Fibroblast of skin of right biceps (primary cell): ENCODE measurements at regions not wholly inside any gene's neighbourhood (a gene's known extent, or its start where the extent isn't known, plus 50 kb on each side); places are given as distances from the start of the nearest gene placed in this dataset.
"Not testable (repeated sequence)": the region's sequence is repeated elsewhere in the genome, so short reads cannot be mapped to it uniquely, and the experiment has no call there.

Source experiments
- DNase-seq: peaks from one replicate; pipeline ENCODE4 v3.0.0-alpha.2; 2013

DNA sequence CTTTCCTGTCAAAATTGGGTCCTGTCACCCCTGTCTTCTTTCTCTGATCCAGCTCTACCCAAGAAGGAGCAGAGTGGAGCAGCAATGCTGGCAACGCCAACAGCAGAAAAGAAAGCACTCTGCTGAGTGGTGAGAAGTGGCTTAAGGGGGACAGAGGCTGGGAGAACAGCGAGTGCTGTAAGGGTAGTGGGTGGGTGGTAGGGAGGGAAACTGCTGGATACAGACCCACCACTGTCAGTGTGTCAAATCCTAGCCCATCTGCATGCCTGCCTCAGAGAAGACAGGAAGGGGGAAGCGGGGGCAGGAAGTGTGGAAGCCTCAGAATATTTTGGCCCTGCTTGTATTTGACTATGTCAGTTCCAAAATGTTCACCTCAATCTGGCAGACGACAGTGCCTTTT is 170.4 kb upstream of the MAST4 start:
- no peak for DNase-seq

DNA sequence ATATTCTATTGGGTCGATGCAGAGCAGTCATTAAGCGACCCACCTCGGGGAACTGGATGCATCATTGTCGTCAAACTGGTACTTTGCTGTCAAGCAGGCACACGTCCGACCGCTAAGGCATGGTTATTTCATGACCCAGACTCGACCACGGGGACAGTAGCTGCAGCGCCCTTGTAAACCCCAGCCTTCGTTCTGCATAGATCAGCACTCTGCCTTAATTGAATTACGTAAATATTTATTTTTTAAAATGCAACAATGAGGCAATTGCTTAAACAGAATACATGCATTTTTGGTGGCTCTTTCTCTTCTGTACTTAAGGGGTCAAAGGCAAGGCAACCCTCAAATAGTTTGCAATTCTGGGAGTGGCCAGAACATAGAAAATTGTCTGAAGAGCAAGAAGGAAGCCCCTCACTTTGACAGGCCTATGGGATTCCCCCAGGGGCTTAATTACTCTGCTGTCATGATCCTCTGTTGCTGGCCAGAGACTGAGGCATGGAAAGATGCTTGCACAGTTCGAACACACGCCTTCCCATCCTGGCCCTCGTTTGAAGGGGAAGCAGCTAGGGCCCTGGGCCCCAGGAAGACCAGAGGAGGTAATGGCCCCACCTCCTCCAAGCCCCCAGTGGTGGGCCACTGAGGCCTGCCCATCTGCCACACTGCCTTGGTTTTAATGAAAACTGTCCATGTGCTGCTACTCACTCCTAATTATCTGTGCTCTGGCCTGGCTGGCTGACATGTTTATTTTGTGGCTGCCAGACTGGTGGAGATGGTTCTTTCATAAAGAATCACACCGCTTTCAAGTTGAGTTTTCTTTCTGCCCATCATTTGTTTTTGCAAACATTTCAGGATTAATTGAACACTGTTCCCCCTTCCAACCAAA is 169.7 kb upstream of the MAST4 start:
- no peak for DNase-seq

DNA sequence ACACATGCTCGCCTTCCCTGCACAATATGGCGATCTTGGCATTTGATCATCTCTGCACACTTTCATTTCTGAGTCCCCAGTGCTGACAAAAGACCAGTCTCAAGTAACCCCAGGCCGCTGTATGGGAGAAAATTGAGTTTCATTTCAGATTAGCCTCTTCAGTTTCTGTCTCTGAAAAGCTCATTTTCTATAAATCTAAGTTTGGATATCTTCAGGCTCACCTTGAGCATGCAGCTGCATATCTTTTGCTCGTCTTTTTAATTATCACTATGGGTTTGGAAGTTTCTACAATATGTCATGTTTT is 169.1 kb upstream of the MAST4 start:
- DNase-seq = no peak

DNA sequence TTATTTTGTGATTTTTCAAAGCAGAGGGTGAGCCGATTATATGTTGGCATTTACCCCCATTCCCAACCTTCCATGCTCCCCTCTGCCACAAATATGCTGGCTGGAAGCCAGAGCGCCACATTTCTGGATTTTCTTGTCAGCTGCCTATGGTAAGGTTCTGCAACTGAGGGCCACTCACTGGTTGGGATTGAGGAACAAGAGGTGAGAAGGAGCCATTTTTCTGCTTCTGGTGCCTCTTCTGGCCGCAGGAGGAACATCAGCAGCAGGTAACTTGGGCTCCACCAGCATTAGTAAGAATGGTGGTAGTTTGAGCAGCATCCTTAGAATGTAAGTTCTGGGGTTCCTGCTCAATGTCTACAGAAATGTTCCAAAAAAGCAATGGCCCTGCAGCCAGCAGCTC is 159.5 kb upstream of the MAST4 start:
- no peak for DNase-seq

DNA sequence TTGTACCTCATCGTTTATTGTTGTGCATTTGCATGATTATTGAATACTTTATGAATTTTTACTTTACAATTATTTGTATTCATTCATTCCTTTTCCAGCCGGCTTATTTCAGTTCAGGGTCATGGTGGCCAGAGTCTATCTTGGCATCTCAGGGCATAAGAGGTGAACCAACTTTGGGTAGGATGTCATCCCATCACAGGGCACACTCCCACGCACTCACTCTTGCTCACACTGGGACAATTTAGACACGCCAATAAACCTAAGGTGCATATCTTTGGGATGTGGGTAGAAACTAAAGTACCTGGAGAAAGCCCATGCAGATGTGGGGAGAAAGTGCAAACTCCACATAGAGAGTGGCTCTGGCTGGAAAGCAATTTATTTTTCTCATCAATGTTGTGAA is 158.1 kb upstream of the MAST4 start:
- DNase-seq = no peak

DNA sequence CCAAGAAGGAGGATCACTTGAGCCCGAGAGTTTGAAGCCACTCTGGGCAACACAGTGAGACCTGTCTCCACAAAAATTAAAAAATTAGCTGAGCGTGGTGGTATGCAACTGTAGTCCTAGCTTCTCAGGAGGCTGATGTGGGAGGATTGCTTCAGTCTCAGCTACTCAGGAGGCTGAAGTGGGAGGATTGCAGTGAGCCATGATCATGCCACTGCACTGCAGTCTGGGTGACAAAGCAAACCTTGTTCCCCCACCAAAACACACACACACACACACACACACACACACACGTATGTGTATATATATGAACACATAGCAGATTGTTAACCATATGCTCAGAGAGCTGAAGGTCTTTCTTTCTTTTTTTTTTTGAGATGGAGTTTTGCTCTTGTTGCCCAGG is 157.5 kb upstream of the MAST4 start:
- DNase-seq = no peak

DNA sequence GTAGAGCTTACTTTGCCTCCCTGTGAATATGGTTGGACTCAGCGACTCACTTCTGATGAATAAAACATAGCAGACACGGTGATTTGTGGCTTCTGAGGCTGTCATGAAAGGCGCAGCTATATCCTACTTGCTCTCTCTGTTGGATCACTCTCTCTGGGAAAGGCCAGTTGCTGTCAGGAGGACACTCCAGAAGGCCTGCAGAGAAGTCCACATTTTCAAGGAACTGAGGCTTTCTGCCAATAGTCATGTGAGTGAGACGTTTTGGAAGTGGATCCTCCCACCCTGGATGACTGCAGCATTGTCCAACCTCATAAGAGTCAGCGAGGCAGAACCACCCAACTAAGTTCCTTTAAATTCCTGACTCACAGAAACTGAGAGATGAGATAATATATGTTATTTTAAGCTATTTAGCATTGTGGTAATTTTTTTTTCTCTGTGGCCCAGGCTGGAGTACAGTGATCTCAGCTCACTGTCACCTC is 156.0 kb upstream of the MAST4 start:
- peak; percentile 88 for DNase-seq

DNA sequence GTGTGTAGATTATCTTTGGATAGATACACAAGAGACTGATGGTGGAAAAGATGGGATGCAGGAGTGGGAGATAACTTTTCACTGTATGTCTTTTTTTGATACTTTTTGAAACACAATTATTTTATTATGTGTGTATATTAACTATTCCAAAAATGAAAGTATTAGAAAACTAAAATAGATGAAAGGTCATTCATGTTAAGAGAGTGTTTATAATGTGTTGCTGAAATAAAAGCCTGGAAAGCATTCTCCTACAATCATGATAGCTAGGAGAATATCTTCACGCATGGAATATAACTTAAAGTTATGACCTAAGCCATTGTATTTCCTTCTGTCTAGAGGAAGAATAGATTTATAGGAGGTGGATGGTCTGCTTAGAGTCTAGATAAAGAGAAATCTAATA is 154.8 kb upstream of the MAST4 start:
- no peak for DNase-seq

DNA sequence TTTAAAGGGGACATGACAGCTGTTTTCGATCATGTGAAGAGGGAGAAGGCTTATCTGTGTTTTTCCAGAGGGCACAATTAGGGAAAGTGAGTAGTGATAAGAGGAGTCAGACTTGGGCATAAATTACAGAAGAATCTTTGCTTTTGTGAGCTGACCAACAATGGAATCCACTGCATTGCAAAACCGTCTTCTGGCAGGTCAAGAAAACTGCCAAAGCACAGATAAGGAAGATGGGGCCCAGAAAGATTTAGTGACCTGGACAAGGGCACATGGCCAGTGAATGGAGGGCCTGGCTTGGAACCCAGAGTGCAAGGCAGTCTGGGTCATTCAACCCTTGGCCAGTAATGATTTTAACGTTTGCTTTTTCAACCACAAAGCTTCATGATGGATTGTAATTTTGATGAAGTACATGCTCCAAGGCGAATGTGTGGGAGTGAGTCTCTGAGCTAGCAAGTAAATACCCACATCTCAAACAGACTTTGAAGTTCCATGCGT is 153.2 kb upstream of the MAST4 start:
- DNase-seq = peak; percentile 26

DNA sequence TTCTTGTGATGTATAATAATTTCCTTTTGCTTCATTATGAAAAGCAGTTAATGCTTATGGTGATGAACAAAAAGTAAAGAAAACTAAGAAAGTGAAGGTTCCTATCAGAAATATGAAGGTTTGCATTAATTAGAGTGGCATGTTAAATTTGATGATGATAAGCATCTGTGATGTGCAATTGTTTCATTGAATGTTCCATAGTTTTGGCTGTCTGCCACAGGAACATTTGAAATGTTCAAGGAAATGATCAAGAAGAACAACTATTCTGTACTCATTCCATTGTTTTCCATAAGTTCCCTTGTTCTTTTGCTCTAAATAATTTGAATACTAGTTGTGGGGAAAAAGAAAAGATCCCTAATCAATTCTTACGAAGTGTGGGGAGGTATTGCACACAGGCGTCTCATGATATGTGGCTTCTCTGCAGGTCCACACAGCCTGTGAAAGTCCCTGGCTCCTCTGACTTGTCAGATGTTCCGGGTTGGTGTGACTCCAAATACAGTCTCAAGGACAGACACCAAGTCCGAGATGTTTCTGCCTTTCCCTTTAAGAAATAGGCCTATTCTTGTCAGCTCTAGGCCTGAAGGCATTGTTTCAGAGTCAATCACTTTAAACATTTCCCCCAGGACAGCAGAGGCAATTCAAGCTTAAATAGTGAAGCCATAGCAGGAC is 152.6 kb upstream of the MAST4 start:
- DNase-seq = peak; percentile 26

DNA sequence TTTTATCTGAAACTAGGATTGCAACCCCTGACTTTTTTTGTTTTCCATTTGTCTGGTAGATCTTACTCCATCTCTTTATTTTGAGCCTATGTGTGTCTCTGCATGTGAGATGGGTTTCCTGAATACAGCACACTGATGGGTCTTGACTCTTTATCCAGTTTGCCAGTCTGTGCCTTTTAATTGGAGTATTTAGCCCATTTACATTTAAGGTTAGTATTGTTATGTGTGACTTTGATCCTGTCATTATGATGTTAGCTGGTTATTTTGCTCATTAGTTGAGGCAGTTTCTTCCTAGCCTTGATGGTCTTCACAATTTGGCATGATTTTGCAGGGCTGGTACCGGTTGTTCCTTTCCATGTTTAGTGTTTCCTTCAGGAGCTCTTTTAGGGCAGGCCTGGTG is 148.1 kb upstream of the MAST4 start:
- DNase-seq = not testable (repeated sequence)

DNA sequence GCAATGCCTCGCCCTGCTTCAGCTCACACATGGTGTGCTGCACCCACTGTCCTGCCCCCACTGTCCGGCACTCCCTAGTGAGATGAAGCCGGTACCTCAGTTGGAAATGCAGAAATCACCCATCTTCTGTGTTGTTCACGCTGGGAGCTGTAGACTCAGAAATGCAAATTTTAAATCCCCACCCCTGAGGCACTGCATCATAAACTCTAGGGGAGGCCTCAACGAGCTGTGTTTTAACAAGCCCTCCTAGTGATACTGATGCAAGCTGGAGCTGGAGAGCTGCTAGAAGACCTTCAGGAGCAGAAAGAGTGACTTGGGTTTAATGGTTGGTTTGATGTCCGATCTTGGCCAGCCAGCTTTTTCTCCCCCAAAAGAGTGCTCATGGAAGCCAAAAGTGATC is 146.0 kb upstream of the MAST4 start:
- no peak for DNase-seq

DNA sequence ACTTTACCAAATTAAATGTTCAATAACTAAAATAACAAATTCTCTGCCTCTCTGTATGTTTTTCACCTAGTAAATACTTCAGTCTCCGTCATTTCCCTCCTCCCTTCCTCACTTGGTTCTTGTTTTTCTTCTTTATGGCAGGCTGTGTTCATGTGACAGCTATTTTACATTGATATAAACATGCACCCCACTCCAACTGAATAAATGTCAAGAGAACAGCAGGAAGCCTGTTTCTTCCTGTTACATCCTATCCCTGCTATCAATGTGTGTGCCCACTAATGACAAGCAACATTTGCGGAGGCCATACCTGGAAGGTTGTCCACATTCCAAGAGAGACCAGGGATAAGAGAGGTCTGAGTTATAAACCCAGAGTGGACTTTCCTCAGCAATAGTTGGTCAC is 145.2 kb upstream of the MAST4 start:
- DNase-seq = no peak

DNA sequence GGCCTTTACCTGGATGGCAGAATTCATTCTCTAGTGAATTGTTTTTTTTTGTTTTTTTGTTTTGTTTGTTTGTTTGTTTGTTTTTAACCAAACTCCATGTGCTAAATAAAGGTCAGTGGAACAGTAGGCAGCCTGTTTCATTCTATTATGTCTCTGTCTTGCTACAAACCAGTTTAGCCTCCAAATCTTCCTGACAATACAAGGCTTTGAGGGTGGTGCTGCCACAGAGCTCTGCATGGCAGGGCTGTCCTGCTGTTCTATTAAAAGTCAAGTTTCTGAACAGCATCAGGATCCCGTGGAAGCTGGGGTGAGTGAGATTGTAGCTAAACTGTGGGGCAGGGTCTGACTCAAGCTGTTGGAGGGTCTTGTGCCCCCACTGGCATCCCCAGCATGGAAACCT is 144.1 kb upstream of the MAST4 start:
- DNase-seq = no peak

DNA sequence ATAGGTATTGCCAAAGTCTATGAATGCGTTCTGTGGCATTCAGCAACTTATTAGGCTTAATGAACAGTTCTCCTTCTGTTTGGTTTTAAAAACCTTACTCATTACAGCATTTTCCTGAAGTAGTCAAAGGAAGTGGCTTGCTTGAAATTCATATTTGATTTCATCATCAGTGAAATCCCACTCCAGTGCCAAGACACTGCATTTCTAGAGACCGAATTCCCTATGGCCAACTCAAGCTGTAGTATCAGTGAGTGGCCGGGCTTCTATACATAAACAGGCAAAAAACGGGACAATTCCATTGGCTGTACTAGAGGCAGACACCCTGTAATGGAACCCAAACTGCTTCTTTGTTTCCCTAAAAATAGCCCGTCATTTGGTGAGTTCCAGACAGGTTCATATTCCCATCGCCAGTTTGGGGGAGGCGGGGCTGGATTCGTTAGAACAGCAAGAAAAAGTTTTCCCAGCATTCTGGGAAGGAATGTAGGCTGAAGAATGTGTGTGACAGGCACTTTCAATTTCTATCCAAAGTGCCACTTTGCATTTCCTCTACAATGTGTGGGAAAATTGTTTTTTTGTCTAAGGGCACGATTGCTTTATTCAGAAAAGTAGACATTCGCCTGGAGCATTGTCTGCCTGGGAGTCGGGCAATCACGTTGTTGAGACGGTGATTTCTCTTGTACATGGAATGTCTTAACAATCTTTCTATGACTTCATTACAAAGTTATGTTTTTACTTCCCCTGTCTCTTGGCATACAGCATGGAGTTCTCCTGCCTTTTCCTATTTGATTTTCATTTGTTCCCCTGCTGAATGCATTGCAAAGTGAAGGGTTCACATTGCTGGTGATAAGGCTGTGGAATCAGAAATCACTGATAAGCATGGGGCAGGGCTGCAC is 141.8 kb upstream of the MAST4 start:
- DNase-seq = peak; percentile 67

DNA sequence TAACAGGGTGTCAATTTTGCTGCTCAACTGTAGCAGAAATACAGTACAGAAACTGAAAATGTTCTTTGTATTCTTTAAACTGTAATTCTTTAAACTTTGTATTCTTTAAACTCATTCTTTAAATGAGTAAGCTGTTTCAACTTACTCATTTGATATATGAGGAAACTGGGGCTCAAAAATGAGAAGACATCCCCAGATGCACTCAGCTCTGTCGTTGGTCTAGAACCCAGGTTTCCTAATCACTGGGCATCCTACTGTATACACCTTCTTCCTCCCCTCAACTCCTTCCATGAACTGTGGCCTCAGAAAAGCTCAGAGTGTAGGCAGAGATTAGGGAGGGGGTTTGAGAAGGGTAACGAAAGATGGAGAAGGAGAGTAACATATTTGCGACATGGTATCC is 136.5 kb upstream of the MAST4 start:
- no peak for DNase-seq

DNA sequence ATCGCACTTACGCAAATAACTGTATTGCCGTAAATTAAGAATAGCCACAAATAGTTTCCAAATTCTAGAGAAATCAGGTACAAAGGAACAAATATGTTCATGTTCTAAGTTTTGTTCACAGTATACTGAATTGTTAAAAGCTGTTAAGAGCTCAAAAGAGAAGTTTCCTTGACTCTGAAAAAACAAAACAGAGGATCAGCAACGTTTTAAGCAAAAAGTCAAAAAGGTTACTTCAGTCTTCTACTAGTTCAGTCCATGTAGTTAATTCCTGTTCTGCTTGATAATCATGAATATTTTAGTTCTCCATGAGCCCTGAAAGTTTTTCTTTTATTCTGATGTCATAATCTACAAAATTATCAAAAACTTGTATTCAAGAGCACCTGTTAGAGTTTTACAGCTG is 128.6 kb upstream of the MAST4 start:
- DNase-seq = no peak

DNA sequence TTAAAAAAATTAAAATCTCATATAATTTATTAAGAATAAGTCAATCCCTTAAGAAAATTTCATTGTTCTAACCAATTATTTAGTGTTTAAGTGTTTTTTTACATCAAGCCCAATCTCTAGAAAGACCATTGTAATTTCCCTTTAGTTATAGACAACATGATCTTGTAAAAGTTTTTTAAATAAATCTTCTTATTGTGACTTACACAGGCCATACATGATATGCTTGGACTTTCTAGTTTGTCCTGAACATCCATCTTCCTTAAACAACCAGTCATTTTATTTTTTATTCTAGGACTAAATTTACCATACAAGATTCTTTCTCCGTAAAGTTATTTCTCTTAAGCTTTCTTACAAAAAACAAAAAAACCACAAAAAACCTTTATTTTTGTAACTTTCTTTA is 126.5 kb upstream of the MAST4 start:
- no peak for DNase-seq

DNA sequence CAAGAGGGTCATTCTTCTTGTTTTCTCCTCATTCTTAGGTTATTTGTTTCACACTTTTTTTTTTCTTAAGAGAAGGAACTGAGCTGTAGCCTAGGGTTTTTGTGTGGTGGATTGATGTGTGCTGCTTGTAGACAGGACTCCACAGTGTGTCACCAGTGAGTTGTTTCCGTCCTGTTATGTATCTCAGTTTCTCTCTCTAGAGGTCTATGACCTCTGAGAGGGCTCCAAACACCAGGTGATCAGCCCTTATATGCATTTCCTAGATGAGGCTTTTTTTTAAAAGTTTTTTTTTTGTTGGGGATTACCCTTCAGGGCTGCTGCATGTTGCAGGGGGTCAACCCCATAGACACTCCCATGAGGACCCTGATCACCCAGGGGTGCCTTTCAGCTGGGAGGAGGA is 124.2 kb upstream of the MAST4 start:
- DNase-seq = no peak

DNA sequence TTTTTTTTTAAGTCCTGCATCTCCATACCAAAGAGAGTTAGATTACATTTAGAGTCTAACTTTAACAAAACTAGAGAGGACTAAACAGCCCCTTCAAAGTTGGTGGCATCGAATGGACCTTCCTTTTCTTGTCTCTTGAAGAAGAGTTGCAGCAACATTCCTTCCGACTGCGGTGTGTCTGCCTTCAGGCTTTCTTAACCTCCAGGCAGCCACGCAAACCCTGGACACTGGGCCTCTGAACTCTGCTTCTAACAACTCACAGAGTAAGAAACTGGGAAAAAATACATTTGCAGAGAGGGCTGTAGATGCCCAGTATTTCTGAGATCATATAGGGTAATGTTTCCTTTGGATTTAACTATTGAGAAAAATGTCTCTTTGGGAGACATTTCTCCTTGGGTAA is 120.5 kb upstream of the MAST4 start:
- no peak for DNase-seq

DNA sequence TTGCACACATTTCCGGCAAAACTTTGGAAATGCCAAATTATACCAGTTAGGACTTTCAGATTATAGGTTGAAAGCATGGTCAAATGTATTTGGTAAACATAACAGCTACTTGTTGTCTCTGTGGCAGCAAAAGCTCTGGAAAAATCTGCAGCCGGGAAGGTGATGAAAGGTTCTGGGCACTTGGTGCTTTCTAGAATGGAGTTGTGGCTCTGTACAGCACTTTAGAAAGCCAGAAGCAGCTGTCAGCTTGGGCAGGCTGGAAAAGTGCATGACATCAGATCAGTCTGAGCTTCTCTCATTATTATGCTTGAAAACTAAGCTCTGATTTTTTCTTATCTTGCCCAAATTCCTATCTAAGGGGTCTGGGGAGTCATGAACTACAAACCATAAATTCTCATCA is 118.6 kb upstream of the MAST4 start:
- DNase-seq = no peak

DNA sequence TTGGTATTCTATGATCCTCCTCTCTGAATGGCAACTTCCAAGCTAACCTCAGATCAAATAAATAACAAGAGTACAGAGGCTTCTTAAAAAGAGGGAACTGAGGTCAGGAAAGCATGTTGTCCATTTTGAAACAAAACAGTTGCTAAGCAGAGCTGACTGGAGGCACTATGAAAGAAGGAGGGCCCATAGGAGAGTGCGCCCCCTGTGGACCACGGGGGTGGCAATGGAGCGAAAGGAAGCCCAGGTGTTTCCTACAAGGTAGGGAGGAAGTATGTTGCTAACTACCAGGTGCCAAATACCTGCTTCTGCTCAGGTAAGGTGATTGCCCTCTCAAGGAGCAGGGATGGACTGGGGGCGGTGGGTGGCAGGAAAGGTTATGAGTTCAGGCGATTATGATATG is 101.8 kb upstream of the MAST4 start:
- DNase-seq = no peak

DNA sequence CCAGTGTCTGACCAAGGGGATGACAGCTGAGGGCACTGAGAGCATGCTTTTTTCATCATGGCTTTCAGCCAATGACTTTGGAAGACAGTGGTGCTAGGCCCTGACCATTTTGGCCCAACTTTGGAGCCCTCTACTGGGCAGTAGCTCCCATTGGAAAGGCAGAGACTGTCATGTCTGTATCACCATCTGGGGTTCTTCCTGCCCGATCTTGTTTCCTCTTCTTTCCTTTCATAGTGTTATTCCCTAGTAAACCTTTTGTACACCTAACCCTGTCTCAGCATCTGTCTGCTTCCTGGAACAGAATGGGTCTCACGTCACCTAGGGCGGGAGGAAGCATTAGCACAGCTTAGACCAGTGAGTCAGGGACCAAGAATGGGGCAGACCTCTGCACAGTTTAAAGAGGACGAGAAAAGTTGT is 97.4 kb upstream of the MAST4 start:
- peak; percentile 7 for DNase-seq
